Ovary (tissue), 7 donors: ENCODE measurements at regions not wholly inside any gene's neighbourhood (a gene's known extent, or its start where the extent isn't known, plus 50 kb on each side); places are given as distances from the start of the nearest gene placed in this dataset.

Experiments used
- DNase-seq, 5 donors: peaks; one replicate each; pipeline ENCODE4 v3.0.0-alpha.2; 2019 to 2020
- H3K27ac ChIP-seq, 2 donors: fragments of 200-600 bp; one replicate each; pipeline versions ENCODE4 v1.5.1 to v1.8.0; 2019 to 2022
- H3K27me3 ChIP-seq: fragments of 200-600 bp; one replicate; pipeline ENCODE4 v1.8.0; 2022
- H3K36me3 ChIP-seq: fragments of 200-600 bp; sonication (generic); one replicate; pipeline ENCODE4 v1.5.1; 2019
- H3K4me1 ChIP-seq: one replicate; pipeline ENCODE4 v1.8.1; 2013; ENCODE audit warnings: mild to moderate bottlenecking, moderate library complexity; ENCODE audit not compliant: insufficient read depth
- H3K4me3 ChIP-seq: fragments of 200-600 bp; sonication (generic); one replicate; pipeline ENCODE4 v1.5.1; 2017
- H3K9me3 ChIP-seq, 2 donors: fragments of 200-600 bp in 1 of 2; sonication (generic) in 1 of 2; one replicate each; pipeline versions ENCODE4 v1.5.1 to v1.8.1; 2013 to 2019; ENCODE audit warnings: mild to moderate bottlenecking in 1 of 2, moderate library complexity in 1 of 2
- CTCF ChIP-seq, 3 donors: fragments of 450-650 bp in 2 of 3; fragments of 200-600 bp in 1 of 3; IDR thresholded peaks; one replicate each; pipeline versions ENCODE4 v1.5.1 to v1.8.0; 2016 to 2022; ENCODE audit warnings: antibody characterized with exemption in 3 of 3, mild to moderate bottlenecking in 1 of 3
- EP300 ChIP-seq: sonication (generic); formaldehyde crosslinking; IDR thresholded peaks from one replicate; pipeline ENCODE4 v1.6.1; 2017; ENCODE audit warnings: antibody characterized with exemption
- POLR2A ChIP-seq: fragments of 450-650 bp; IDR thresholded peaks from one replicate; pipeline ENCODE4 v1.6.1; 2017; ENCODE audit warnings: antibody characterized with exemption, mild to moderate bottlenecking, moderate library complexity
- WGBS, 3 donors: extraction: QIAGEN DNeasy Blood & Tissue Kit in 1 of 3; methylation state at CpG; one replicate each; pipeline versions ENCODE4 v1.1.5 to v1.1.7; 2013 to 2017; 5-methylcytosine and 5-hydroxymethylcytosine counted together
- intact Hi-C, 4 donors: fragments of 100-400 bp; cut with DNase I; formaldehyde crosslinking; loops; one replicate each; pipeline versions ENCODE4 v1.11.0 to v1.15.1; 2022 to 2023
- donor health status: DM: no; HTN: no; CAD: no; lungs with moderate emphysema.
- donor health status: DM: no; HTN: no; CAD: no.
- donor health status: Bipolar disorder and iron deficiency.
- donor health status: DM: no; HTN: no; CAD: no.
- donor health status: DM: yes; HTN: yes; CAD: no.

GRCh38 chr18:27823053-27823452, 353.9 kb downstream of the CDH2 start:
- Histone ChIP-seq H3K27ac (no peak overlapping the region), H3K27me3 (no peaks in the 10 kb centered on the region), H3K4me3 (no peak overlapping the region), H3K4me1 (no peaks in the 10 kb centered on the region), H3K9me3 (no peaks in the 10 kb centered on the region), H3K36me3 (no peaks in the 10 kb centered on the region)
- intact Hi-C loops: no loop called here
- no peak for TF ChIP-seq CTCF (IDR thresholded peaks at IDR 0.05)
- no peak for TF ChIP-seq POLR2A
- TF ChIP-seq EP300: no peak
- WGBS, 3 donors: 76 to 85% (median 81%) methylated on average over 4 of the region's 4 CpGs
- DNase-seq: no peak

- 71 to 88% (median 77%) methylated on average over 1 of the region's 1 CpG for WGBS, 3 donors
- Histone ChIP-seq H3K4me1 (no peaks in the 10 kb centered on the region), H3K9me3 (no peaks in the 10 kb centered on the region), H3K36me3 (no peaks in the 10 kb centered on the region), H3K27me3 (no peaks in the 10 kb centered on the region), H3K27ac (no peak overlapping the region), H3K4me3 (no peak overlapping the region)
- no peak for DNase-seq
- intact Hi-C loops: no loop called here
- TF ChIP-seq CTCF (IDR thresholded peaks at IDR 0.05) (no peak), EP300 (no peak), POLR2A (no peak)
Measured at GRCh38 chr18:27808683-27809082, 368.2 kb downstream of the CDH2 start.

GRCh38 chr18:27803957-27804356, 373.0 kb downstream of the CDH2 start:
- TF ChIP-seq CTCF (IDR thresholded peaks at IDR 0.05) (no peak), POLR2A (no peak), EP300 (no peak)
- H3K4me1 ChIP-seq: no peaks in the 10 kb centered on the region
- no peaks in the 10 kb centered on the region for H3K36me3 ChIP-seq
- 29 to 74% (median 51%) methylated on average over 2 of the region's 2 CpGs for WGBS, 3 donors
- H3K27ac ChIP-seq: no peak overlapping the region
- H3K27me3 ChIP-seq: no peaks in the 10 kb centered on the region
- no peak overlapping the region for H3K4me3 ChIP-seq
- intact Hi-C loops: no loop called here
- no peak for DNase-seq
- no peaks in the 10 kb centered on the region for H3K9me3 ChIP-seq

- Histone ChIP-seq H3K4me3 (no peak overlapping the region), H3K36me3 (no peaks in the 10 kb centered on the region), H3K4me1 (peaks cover 3% of the 10 kb centered on the region), H3K27ac (no peak overlapping the region), H3K27me3 (no peaks in the 10 kb centered on the region), H3K9me3 (no peaks in the 10 kb centered on the region)
- no peak for TF ChIP-seq CTCF (IDR thresholded peaks at IDR 0.05)
- no peak for TF ChIP-seq EP300
- TF ChIP-seq POLR2A: no peak
- intact Hi-C loops: no loop called here
- WGBS, 3 donors: 8 to 29% (median 19%) methylated on average over 1 of the region's 1 CpG
- no peak for DNase-seq
Measured at GRCh38 chr18:27797484-27797883, 379.4 kb downstream of the CDH2 start.
